Epithelial cell of prostate (primary cell): ENCODE measurements at regions not wholly inside any gene's neighbourhood (a gene's known extent, or its start where the extent isn't known, plus 50 kb on each side); places are given as distances from the start of the nearest gene placed in this dataset.
A peak's percentile ranks its signal among the peaks of the same experiment; 100 is the strongest.

Experiments used
- DNase-seq: peaks from one replicate; pipeline ENCODE4 v3.0.0-alpha.2; 2011; ENCODE audit warnings: low read depth, low spot score
- H3K27ac ChIP-seq: fragments of 450-650 bp; 2 replicates; pipeline ENCODE4 v1.5.1; 2017; ENCODE audit warnings: mild to moderate bottlenecking

- H3K27ac ChIP-seq, result no peak overlapping the region
- DNase-seq, result no peak
These were observed 195.5 kb upstream of the PDE10A start for GRCh38 chr6:165858586-165858985.

- no peak for DNase-seq
- H3K27ac ChIP-seq, result no peak overlapping the region
These were observed 192.8 kb upstream of the PDE10A start for GRCh38 chr6:165855856-165856255.

- DNase-seq, result no peak
- no peak overlapping the region for H3K27ac ChIP-seq
These were observed 192.0 kb upstream of the PDE10A start for GRCh38 chr6:165854863-165855593.

GRCh38 chr6:165854061-165854862 is 191.2 kb upstream of the PDE10A start:
- no peak overlapping the region for H3K27ac ChIP-seq
- no peak for DNase-seq

DNA sequence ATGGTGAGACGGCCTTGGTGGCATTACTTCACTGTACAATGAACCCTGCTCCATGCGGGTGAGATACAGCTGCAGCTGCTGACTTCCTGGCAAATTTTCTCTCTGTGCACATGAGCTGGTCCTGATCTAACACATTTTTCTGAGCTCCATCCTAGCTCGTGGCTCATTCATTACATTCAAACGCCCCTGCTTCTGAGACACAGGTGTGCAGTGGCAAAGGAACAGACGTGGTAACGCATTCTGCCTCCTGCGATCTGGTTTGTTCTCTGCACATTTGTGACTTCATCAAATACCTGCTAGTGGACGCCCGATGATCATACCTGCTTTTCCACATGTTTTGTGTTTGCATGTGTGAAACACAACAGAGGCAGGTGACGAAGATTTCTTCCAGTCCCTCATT is 189.6 kb upstream of the PDE10A start:
- no peak for DNase-seq
- no peak overlapping the region for H3K27ac ChIP-seq

DNA sequence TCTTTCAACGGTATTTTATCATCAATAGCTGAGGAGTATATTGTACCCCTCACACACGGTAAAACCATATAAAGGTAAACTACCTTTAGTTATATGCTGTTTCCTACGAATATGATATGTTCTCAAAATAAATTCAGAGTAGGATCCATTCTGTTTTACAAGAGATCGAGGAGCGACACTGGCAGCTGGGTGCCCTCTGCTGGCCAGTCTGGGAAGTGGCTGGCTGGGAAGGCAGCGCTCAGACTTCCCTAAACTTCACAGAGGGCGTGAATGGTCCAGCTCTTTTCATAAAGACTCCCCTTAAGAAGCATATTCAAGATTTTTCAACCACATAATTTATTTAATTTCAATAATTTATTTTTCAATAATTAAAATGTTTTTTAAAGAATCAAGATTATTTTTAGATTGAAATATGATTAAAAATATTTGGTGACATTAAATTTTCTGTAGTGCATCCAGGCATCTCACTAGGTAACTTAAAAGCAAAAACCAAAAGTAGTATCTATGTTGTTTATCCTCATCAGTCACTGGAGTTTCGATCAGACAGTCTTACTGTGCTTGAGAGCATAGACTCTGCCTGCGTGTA is 187.5 kb upstream of the PDE10A start:
- no peak overlapping the region for H3K27ac ChIP-seq
- no peak for DNase-seq

DNA sequence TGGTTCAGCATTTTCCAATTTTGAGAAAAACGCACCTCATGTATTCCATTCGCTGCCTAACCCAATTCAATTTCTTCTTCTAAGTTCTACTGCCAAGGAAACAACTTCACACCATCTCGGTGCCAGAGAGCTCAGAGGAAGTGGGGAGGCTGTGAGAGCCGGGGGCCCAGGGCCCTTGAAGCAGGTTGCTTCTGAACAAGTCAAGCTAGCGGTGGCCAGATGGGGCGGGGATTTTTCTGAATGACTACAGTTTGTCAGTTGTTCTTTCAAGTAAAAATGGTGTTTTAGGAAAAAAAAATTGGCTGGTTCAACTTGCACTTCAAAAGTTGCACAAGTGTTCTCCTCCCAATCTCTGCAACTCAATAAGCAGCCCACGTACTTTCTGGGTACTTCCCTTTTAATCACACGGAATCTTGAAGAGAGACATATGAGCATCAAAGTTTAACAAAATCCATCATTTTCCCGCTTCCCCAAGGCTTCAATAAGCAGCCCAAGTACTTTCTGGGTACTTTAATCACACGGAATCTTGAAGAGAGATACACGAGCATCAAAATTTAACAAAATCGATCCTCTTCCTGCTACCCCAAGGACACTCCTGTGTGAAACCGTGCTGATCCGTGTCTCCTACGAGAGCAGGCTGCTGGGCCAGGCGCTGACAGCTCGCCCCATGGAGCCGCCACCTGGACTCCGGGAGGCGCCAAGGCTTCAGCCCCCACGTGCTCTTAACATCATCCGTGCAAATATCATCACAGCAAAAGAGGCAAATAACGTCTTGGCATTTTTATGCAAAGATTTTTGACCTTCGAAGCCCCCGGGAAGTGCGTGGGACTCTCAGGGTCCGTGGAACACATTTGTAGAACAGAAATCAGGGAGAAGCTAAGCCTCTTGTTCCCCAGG is 186.7 kb upstream of the PDE10A start:
- no peak for DNase-seq
- H3K27ac ChIP-seq, result no peak overlapping the region

DNA sequence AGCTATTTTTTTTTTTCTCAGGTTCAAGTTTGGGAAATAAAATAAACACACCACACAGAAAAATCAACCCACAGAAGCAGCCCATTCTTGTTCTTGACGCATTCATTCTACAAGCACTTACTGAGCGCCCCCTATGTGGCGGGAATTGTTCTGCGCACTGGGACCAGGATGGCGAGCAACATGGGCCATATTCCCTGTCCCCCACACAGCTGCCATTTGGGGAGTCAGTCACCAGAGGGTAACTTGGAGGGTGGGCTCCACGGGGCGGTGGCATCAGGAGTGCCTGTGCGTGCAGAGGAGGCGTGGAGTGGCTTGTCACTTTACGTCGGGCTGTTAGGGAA is 185.0 kb upstream of the PDE10A start:
- DNase-seq, result no peak
- H3K27ac ChIP-seq, result no peak overlapping the region

DNA sequence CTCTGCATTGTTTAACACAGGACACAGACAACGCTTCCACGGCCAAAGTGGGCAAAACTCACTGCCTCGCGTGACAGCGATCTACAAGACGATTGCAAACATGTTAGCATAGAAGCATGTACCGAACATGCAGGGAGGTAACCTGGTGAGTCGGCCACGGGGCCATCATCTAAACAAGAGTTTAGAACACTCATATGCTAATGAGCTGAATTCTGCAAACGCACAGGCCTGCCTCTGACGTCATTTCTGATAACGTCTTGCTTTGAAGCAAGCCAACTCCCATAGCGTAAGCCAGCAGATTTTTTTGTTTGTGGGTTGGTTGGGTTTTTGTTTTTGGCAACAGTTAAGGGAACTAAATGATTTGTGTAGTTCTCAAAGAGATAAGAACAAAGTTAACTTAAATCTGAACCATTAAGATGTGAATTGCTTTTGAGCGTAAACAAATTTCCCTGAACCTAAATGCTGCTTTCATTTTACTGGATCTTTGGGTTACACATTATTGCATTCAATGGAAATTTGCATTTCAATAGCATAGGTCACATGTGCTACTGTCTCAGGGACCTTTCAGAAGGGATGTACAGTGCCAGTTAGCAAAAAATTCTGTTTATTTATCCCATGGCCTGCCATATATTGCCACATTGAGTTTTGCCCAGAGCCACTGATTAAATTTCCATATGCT is 184.5 kb upstream of the PDE10A start:
- DNase-seq, result peak; percentile 8
- no peak overlapping the region for H3K27ac ChIP-seq

DNA sequence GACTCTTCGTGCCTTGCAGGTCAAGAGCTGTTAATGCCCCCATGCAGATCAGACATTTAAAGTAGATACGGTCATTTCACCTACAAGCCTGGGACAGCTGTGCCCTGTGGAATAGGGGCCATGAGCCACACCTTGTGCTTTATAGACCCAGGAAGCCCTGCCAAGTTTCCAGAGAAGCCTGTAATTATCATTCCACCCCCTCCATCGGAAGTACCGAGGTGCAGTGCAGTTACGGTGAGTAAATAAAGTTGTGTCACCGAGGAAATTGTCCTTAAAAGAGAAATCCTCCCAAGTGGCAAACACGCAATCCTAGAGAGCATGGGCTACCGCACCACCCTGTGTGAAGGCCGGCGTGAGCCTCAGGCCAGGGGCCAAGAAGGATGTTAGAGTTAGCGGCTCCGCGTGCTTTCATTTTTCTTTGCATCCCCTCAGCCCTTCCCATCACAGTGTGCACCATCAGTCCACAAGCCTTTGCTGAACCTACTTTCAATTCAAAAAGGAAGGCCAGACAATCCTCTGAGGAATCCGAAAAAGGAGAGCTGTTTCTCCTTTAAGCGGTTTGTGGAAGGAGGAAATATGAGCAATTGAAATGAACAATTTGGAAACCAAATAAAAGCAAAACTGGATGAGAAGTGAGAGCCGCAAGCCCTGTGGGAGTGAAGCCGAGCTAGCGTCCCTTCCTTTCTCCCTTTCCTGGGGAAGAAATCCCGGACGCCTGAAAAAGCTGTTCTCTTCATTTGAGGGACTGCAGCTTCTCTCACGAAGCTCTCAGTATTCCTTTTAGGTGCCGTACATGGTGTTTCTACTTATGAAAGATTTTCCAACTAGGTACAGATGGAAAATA is 183.3 kb upstream of the PDE10A start:
- no peak for DNase-seq
- H3K27ac ChIP-seq, result no peak overlapping the region

DNA sequence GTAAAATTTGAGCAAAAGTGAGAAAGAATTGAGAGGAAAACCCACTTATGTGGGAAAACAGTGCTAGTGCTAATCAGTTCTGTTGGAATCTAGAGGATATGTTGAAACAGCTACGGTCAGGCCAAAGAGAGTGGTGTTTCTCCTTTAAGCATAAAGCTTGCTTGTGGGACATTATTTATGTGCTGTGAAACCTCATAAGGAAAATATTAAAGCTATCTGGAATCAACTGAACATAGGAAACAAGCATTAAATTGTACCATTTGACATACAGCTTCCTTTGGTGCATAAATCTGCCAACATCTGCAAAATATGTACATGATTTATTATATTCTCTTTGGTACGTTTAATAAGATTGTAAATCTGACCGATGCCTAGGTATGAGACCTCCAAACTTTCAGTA is 182.5 kb upstream of the PDE10A start:
- DNase-seq, result no peak
- H3K27ac ChIP-seq, result no peak overlapping the region

GRCh38 chr6:165844801-165845364 is 181.8 kb upstream of the PDE10A start:
- H3K27ac ChIP-seq, result no peak overlapping the region
- no peak for DNase-seq

- H3K27ac ChIP-seq, result no peak overlapping the region
- no peak for DNase-seq
These were observed 181.2 kb upstream of the PDE10A start for GRCh38 chr6:165844232-165844631.

DNA sequence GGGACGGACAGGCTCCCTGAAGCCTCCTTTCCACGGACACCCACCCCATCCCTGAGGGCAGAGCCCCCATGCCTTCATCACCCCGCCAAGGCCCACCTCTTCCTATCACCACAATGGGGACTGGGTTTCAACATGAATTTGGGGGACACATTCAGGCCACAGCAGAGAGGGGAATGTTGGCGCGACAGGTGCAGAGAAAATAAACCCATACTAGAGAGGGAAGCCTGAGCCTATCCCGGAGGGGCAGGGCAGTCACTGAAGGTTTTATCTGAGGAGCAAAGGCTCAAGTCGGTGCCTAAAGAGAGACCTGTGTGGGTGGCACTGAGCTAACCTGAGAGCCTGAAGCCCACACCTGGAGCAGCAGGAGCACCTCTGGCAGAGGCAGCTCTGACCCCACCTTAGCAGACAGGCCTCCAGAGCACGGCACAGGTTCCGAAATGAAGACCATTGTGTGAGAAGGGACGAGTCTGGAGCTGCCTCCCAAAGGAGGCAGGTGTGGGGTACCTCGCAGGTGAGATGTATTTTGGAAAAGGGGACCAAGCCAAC is 180.6 kb upstream of the PDE10A start:
- no peak for DNase-seq
- no peak overlapping the region for H3K27ac ChIP-seq

DNA sequence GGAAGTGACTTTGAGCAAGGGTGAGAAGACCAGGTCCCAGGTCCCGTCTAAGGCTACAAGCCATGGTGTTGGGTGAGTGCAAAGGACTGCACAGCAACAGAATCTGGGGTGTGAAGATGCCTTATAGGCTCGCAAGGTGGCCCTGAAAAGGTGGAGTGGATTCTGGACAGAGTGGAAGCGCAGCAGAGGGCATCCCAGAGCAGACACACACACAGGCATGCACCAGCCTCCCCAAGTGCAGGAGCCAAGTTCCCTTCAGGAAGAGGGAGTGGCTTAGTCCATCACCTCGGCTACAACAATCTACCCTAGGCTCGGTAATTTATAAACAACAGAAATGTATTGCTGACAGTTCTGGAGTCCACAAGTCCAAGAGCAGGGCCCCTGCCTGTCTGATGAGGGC is 180.1 kb upstream of the PDE10A start:
- DNase-seq, result no peak

DNA sequence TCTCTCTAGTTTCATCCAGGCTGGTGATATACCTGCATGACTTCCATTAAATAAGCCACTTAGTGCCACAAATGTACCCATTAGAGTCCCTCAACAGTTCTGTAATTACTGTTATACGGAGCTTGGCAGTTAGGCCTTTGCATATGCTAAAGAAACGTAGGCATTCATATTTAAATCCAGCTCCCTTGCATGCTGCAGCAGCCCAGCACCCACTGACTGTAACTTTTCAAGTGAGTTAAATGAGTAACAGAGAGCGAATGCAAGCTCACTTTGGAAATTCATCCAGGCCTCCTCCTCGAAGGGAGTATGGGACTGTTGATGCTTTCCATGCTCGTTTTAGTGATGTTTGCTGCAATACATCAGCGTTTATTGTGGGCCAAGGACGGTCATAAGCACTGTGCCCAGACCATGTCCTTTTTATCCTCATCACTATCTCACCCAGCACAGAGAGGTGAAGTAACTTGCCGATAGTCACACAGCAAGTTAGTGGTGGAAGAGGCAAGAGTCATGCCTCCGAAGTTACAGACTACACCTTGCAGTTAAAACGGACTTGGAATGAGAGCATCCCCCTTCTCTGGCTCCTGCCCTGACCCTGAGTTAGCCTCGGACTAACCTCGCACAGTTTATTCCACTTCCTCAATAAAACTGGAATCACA is 179.4 kb upstream of the PDE10A start:
- H3K27ac ChIP-seq, result no peak overlapping the region
- no peak for DNase-seq

More for the DNA sequence above, 180.1 kb upstream of the PDE10A start:
- H3K27ac ChIP-seq, result no peak overlapping the region

GRCh38 chr6:165841153-165841558 is 178.1 kb upstream of the PDE10A start:
- H3K27ac ChIP-seq, result no peak overlapping the region

More at GRCh38 chr6:165841153-165841558, 178.1 kb upstream of the PDE10A start:
- DNase-seq, result no peak
